Smooth muscle cell (in vitro differentiated cells): ENCODE measurements at regions not wholly inside any gene's neighbourhood (a gene's known extent, or its start where the extent isn't known, plus 50 kb on each side); places are given as distances from the start of the nearest gene placed in this dataset.
A peak's percentile ranks its signal among the peaks of the same experiment; 100 is the strongest.

Source experiments
- DNase-seq: peaks from one replicate; lab custom pipeline; 2025; ENCODE audit not compliant: unreplicated experiment; lab: John Stamatoyannopoulos, UW
- H2AFZ ChIP-seq: fragments of 200-600 bp; sonication (generic); 2 replicates; pipeline ENCODE4 v1.6.0; 2016; ENCODE audit warnings: antibody characterized with exemption, low read depth, mild to moderate bottlenecking
- H3F3A ChIP-seq: fragments of 200-600 bp; sonication (generic); 2 replicates; pipeline ENCODE4 v1.6.0; 2017; ENCODE audit warnings: antibody characterized with exemption, low read depth
- H3K27ac ChIP-seq: fragments of 200-600 bp; sonication (generic); 2 replicates; pipeline ENCODE4 v1.5.1; 2016; ENCODE audit warnings: low read depth, mild to moderate bottlenecking
- H3K27me3 ChIP-seq: fragments of 200-600 bp; sonication (generic); 2 replicates; pipeline ENCODE4 v1.6.1; 2016; ENCODE audit warnings: low read depth, mild to moderate bottlenecking
- H3K36me3 ChIP-seq: fragments of 200-600 bp; sonication (generic); 2 replicates; pipeline ENCODE4 v1.5.1; 2016; ENCODE audit warnings: low read depth
- H3K4me1 ChIP-seq: fragments of 200-600 bp; sonication (generic); 2 replicates; pipeline ENCODE4 v1.5.1; 2016; ENCODE audit warnings: low read depth
- H3K4me2 ChIP-seq: fragments of 200-600 bp; sonication (generic); 2 replicates; pipeline ENCODE4 v1.6.0; 2016; ENCODE audit warnings: mild to moderate bottlenecking
- H3K4me3 ChIP-seq: fragments of 200-600 bp; sonication (generic); 2 replicates; pipeline ENCODE4 v1.5.1; 2016; ENCODE audit warnings: mild to moderate bottlenecking
- H3K79me2 ChIP-seq: fragments of 200-600 bp; sonication (generic); 2 replicates; pipeline ENCODE4 v1.6.0; 2016; ENCODE audit warnings: low read depth, mild to moderate bottlenecking
- H3K9ac ChIP-seq: fragments of 200-600 bp; sonication (generic); 2 replicates; pipeline ENCODE4 v1.6.0; 2016; ENCODE audit warnings: low read depth
- H3K9me3 ChIP-seq: fragments of 200-600 bp; sonication (generic); replicated peaks from 2 replicates; pipeline ENCODE4 v1.5.1; 2016; ENCODE audit warnings: low read depth
- H4K20me1 ChIP-seq: fragments of 200-600 bp; sonication (generic); 2 replicates; pipeline ENCODE4 v1.6.0; 2016; ENCODE audit warnings: low read depth
- CTCF ChIP-seq: fragments of 200-600 bp; sonication (generic); IDR thresholded peaks from 2 replicates; pipeline ENCODE4 v1.5.1; 2017; ENCODE audit warnings: borderline replicate concordance, mild to moderate bottlenecking, antibody characterized with exemption; ENCODE audit not compliant: insufficient read depth, poor library complexity, severe bottlenecking
- WGBS: methylation state at CpG from one replicate; pipeline ENCODE4 v1.1.7; 2016; ENCODE audit warnings: low lambda C conversion rate; 5-methylcytosine and 5-hydroxymethylcytosine counted together

GRCh38 chr3:150072576-150072975 is 101.9 kb upstream of the PFN2 start:
- H3K79me2 ChIP-seq: no peaks in the 10 kb centered on the region
- no peaks in the 10 kb centered on the region for H3K27me3 ChIP-seq
- no peak overlapping the region for H3K9ac ChIP-seq
- no peaks in the 10 kb centered on the region for H3K36me3 ChIP-seq
- H3K4me2 ChIP-seq: peak overlapping the region; percentile 41
- no peaks in the 10 kb centered on the region for H4K20me1 ChIP-seq
- TF ChIP-seq CTCF: no peak
- DNase-seq: no peak
- H3K9me3 ChIP-seq: no peaks in the 10 kb centered on the region
- 88% methylated on average over 6 of the region's 6 CpGs for WGBS
- peaks cover 25% of the 10 kb centered on the region for H3F3A ChIP-seq
- peak overlapping the region; percentile 53 for H3K27ac ChIP-seq
- H3K4me3 ChIP-seq: no peak overlapping the region
- H3K4me1 ChIP-seq: no peaks in the 10 kb centered on the region
- H2AFZ ChIP-seq: no peak overlapping the region

- peaks cover 14% of the 10 kb centered on the region for H3F3A ChIP-seq
These were observed 99.6 kb upstream of the PFN2 start for GRCh38 chr3:150070271-150070670.

GRCh38 chr3:150069633-150070032 is 98.9 kb upstream of the PFN2 start:
- Histone ChIP-seq H3K27ac (no peak overlapping the region), H4K20me1 (no peaks in the 10 kb centered on the region), H3K4me2 (no peak overlapping the region), H3K27me3 (no peaks in the 10 kb centered on the region), H3F3A (peaks cover 7% of the 10 kb centered on the region), H3K4me3 (no peak overlapping the region), H3K9ac (no peak overlapping the region), H2AFZ (no peak overlapping the region), H3K4me1 (no peaks in the 10 kb centered on the region), H3K36me3 (no peaks in the 10 kb centered on the region), H3K9me3 (no peaks in the 10 kb centered on the region), H3K79me2 (no peaks in the 10 kb centered on the region)
- DNase-seq: no peak
- TF ChIP-seq CTCF: no peak
- 100% methylated on average over 1 of the region's 1 CpG for WGBS

More at GRCh38 chr3:150070271-150070670, 99.6 kb upstream of the PFN2 start:
- Histone ChIP-seq H2AFZ (no peak overlapping the region), H3K36me3 (no peaks in the 10 kb centered on the region), H3K27ac (no peak overlapping the region), H4K20me1 (no peaks in the 10 kb centered on the region), H3K4me3 (no peak overlapping the region), H3K4me1 (no peaks in the 10 kb centered on the region), H3K79me2 (no peaks in the 10 kb centered on the region), H3K9me3 (no peaks in the 10 kb centered on the region), H3K9ac (no peak overlapping the region), H3K4me2 (no peak overlapping the region), H3K27me3 (no peaks in the 10 kb centered on the region)
- no peak for DNase-seq
- TF ChIP-seq CTCF: no peak
- WGBS: 98% methylated on average over 4 of the region's 4 CpGs

- Histone ChIP-seq H4K20me1 (no peaks in the 10 kb centered on the region), H3K79me2 (no peaks in the 10 kb centered on the region), H3F3A (peaks cover 4% of the 10 kb centered on the region), H2AFZ (no peak overlapping the region), H3K9ac (no peak overlapping the region), H3K27me3 (no peaks in the 10 kb centered on the region), H3K9me3 (no peaks in the 10 kb centered on the region), H3K4me1 (no peaks in the 10 kb centered on the region), H3K27ac (no peak overlapping the region), H3K36me3 (no peaks in the 10 kb centered on the region), H3K4me3 (no peak overlapping the region), H3K4me2 (no peak overlapping the region)
- DNase-seq: no peak
- WGBS: 0% methylated on average over 1 of the region's 1 CpG
- TF ChIP-seq CTCF: no peak
These were observed 98.4 kb upstream of the PFN2 start for GRCh38 chr3:150069154-150069527.
